ENCODE measurements at regions not wholly inside any gene's neighbourhood (a gene's known extent, or its start where the extent isn't known, plus 50 kb on each side); places are given as distances from the start of the nearest gene placed in this dataset.
"Not testable (repeated sequence)": the region's sequence is repeated elsewhere in the genome, so short reads cannot be mapped to it uniquely, and the experiment has no call there.

DNA sequence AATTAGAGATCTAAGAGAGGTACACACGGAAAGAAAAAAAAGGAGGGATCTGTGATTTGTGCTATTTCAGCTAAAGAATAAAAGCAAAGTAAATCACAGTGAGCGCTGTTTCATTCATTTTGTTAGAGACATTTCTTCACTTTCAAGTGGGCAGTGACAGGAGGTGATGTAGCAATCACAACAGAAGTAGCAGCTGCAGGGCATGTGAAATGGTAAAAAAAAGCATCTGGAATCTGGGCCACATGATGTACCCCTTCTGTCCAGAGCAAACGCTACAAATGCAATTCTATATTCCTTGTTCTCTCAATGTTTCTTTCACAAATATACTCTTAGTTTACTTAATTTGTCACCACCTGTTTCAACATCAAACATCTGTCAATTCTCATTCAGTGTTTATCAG is 786.5 kb downstream of the LRRIQ3 start:
- in situ Hi-C loops (cut with HindIII; ENCODE audit: low pct_unique_long_range_greater_than_20kb, low sequenced_read_pairs): no loop called here
- DNase-seq (ENCODE audit: low read depth): no peak

DNA sequence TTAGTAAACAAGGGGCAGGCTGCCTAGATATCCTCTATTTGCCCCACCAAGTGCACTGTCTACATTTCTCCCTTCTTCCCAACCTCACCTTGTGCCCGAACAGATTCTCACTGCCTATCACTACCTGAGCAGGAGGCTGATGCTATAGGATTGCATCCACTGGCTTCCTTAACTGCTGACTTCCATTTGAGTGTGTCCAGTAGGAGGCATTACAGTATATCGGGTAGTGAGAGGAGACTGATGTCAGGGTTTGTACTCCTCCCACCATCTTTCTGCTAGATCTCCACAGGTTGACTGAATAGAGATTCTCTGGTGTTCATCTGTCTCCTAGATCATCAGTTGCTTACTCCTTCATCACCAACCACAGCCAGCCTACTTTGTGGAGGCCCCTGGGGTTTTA is 796.3 kb downstream of the LRRIQ3 start:
- in situ Hi-C loops (cut with HindIII; ENCODE audit: low pct_unique_long_range_greater_than_20kb, low sequenced_read_pairs): no loop called here
- DNase-seq (ENCODE audit: low read depth): no peak

DNA sequence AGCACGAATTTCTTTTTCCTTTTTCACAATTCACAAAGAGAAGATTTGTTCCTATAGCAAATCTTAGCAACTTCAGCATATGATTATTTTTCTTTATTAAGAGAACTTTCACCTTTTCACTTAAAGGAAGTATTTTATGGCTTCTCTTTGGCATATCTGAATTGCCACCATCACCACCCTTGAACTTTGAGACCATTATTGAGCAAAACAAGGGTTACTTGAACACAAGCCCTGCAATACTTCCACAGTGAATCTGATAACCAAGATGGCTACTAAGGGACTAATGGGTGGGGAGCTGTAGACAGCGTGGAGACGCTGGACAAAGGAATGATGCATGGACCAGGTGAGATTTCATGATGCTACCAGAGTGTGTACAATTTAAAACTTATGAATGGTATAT is 815.0 kb downstream of the LRRIQ3 start:
- in situ Hi-C loops (cut with HindIII; ENCODE audit: low pct_unique_long_range_greater_than_20kb, low sequenced_read_pairs): no loop called here

DNA sequence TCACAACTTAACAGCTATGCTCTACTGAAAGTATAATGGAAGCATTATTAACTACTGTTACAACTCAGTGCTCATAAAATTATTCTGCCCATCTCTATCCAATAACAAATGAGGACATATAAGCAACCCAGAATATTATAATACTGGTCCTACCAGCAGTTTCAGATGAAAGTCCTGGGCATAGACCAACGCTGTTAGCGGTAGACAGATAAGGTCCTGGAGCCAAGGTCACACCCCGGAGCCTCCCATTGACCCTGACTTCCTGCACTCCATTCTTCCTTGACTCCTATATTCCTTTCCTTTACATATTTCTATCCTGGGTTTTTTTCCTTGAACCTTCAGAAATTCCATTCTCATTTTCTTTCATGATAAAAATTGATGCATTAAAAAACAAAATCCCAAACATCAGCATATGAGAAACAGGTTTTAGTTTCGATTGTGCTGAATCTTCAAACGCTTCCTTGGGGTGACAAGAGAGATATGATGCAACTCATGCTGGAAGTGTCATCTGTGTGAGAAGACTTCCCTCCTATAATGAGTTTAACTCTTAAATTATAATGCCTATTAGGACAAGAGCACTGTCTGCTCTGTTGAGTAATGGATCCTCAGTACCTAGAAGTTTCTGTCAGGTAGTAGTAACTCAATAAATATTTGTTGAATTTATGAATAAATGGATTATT is 831.1 kb downstream of the LRRIQ3 start:
- DNase-seq (ENCODE audit: low read depth): no peak
- in situ Hi-C loops (cut with HindIII; ENCODE audit: low pct_unique_long_range_greater_than_20kb, low sequenced_read_pairs): no loop called here

More for the DNA sequence above, 815.0 kb downstream of the LRRIQ3 start:
- DNase-seq (ENCODE audit: low read depth): no peak

DNA sequence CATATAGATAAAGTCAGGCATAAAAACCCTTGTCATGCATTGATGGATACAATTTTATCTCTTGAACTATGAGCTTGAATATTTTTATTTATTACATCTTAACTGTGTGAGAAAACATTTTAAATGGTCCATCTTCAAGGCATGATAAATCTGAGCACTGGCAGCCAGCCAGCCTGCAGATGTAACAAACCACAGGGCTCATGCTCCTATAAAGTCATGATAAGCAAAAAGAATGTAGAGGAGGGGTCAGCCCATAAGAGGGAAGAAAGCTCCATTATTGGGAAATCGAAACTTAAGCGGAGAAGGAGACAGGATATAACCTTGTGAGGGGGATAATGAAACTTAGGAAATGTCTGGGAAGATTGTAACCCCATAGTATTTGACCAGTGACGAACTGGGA is 839.0 kb downstream of the LRRIQ3 start:
- no peak for DNase-seq (ENCODE audit: low read depth)

DNA sequence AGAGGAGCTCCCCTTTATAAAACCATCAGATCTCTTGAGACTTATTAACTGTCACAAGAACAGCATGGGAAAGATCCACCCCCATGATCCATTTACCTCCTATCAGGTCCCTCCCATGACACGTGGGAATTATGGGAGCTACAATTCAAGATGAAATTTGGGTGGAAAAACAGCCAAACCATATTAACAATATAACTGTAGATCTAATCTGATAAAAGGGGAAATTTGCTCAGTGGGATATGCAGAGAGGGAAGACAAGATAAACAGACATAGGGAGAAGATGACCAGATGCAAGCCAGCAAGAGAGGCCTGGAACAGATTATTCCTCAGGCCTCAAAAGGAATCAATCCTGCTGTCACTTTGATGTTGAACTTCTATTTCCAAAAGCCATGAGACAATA is 841.5 kb downstream of the LRRIQ3 start:
- in situ Hi-C loops (cut with HindIII; ENCODE audit: low pct_unique_long_range_greater_than_20kb, low sequenced_read_pairs): no loop called here
- DNase-seq (ENCODE audit: low read depth): no peak

More for the DNA sequence above, 839.0 kb downstream of the LRRIQ3 start:
- in situ Hi-C loops (cut with HindIII; ENCODE audit: low pct_unique_long_range_greater_than_20kb, low sequenced_read_pairs): no loop called here

DNA sequence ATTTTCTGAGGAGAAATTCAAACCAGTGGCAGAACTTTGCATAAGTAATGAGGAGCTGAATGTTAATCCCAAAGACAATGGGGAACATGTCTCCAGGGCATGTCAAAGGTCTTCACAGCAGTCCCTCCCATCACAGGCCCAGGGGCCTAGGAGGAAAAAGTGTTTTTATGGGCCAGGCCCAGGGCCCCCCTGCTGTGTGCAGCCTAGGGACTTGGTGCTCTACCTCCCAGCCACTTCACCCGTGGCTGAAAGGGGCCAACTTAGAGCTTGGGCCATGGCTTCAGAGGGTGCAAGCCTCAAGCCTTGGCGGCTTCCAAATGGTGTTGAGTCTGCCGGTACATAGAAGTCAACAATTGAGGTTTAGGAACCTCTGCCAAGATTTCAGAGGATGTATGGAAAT is 854.0 kb downstream of the LRRIQ3 start:
- no peak for DNase-seq (ENCODE audit: low read depth)
- in situ Hi-C loops (cut with HindIII; ENCODE audit: low pct_unique_long_range_greater_than_20kb, low sequenced_read_pairs): no loop called here

DNA sequence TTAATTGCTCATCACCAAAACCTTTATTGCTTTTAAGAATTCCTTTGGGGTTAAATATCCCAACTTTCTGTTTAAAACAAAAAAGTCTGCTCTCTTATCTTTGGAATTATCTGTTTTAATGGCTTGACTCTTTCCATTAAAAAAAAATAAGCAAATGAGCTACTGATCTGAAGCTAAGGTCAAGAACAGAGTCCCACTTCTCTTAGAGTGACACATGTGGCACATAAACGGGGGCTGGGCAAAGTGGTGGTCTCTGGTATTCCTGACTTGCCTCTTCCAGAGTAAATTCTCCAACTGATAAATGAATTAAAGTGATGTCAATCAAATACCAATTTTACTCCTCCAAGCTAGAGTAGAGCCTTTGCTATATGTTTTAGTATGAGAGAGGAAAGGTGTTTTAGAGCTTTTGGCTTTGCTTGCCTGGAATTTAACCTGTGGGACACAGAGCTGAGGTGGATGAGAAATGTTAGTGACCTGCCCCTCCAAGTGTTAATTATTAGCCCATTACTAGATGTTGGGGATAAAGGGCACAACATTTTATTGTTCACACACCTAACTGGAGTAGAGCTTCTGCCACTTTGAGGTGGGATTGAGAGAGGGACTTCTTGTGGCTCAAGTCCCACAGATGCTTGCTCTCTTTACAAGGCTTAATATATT is 864.0 kb downstream of the LRRIQ3 start:
- in situ Hi-C loops (cut with HindIII; ENCODE audit: low pct_unique_long_range_greater_than_20kb, low sequenced_read_pairs): no loop called here
- no peak for DNase-seq (ENCODE audit: low read depth)

DNA sequence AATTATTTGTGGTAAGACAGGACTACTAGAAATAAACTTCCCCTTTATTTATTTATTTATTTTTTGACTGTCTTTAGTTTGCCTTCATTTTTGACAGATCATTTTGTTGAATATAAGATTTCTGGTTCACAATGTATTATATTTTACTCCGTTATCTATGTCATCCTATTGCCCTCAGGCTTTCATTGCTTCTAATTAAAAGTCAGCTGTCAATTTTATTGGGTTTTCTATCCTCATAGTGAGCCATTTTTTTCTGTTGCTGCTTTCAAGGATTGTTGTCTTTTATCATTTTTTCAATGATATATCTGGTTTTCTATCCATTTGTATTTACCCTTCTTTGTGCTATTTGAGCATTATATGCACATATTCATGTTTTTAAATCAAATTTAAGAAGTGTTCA is 866.2 kb downstream of the LRRIQ3 start:
- DNase-seq (ENCODE audit: low read depth): no peak
- in situ Hi-C loops (cut with HindIII; ENCODE audit: low pct_unique_long_range_greater_than_20kb, low sequenced_read_pairs): no loop called here

DNA sequence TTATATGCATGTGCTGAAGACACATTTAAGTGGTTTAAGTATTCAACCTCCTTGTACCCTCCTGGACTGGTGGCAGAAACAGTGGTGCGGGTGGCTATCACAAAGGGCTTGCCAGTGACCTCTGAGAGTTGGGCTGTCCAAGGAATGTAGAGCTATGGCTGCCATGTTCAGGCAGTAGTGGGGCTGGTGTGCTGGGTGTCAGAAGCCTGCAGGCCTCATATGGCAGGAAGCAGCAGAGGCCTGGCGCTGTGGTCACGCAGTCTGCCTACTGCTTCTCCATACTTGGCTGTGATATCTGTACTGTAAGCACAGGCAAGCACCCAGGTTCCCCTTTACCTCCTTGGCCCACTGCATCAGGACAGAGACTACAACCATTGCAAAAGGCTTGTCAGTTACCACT is 870.0 kb downstream of the LRRIQ3 start:
- in situ Hi-C loops (cut with HindIII; ENCODE audit: low pct_unique_long_range_greater_than_20kb, low sequenced_read_pairs): no loop called here
- DNase-seq (ENCODE audit: low read depth): no peak

DNA sequence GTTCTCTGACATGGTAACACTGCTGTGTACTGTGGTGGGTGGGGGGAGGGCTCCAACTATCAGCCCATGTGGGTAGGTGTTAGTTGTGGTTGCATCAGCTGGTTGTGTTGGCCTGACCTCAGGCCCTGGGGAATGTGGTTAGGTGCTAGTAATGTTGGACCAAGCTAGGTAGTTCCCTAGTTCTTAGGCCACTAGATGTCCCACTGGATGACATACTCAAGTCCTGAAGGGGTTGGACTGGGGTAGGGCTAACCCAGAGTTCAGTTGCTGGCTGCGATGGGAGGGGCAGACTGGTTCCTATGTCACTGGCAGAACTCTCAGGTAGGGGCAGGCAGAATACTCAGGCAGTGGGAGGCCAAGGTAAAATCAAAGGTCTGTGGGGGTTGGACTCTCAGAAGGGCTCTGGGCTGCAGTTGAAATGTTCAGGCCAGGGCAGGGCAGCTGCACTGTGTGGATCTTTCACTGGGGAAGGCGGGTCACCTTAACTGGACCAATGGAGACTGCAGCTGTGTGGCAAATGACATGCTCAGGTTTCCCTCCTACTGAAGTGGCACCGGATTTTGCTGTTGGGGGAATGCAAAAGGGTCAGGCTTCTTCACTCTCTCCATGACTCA is 870.7 kb downstream of the LRRIQ3 start:
- in situ Hi-C loops (cut with HindIII; ENCODE audit: low pct_unique_long_range_greater_than_20kb, low sequenced_read_pairs): no loop called here
- no peak for DNase-seq (ENCODE audit: low read depth)

DNA sequence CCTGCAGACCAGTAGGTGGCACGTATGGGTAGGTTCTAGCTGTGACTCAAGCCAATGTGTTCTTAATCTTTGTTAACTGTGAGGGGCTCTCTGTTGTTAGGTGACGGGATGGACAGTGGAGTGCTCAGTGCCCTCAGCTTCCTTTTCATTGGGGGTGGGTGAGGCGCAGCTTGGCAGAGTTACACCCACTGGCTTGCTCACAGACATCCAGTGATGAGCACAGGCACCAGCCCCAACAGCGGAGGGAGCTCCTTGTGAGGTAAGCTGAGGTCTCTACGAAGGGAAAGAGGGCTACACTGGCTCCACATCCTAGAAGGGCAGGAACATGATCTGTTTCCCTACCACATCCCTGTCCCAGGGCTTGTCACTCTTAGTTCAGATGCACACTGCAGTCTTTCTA is 871.3 kb downstream of the LRRIQ3 start:
- in situ Hi-C loops (cut with HindIII; ENCODE audit: low pct_unique_long_range_greater_than_20kb, low sequenced_read_pairs): no loop called here
- DNase-seq (ENCODE audit: low read depth): no peak

DNA sequence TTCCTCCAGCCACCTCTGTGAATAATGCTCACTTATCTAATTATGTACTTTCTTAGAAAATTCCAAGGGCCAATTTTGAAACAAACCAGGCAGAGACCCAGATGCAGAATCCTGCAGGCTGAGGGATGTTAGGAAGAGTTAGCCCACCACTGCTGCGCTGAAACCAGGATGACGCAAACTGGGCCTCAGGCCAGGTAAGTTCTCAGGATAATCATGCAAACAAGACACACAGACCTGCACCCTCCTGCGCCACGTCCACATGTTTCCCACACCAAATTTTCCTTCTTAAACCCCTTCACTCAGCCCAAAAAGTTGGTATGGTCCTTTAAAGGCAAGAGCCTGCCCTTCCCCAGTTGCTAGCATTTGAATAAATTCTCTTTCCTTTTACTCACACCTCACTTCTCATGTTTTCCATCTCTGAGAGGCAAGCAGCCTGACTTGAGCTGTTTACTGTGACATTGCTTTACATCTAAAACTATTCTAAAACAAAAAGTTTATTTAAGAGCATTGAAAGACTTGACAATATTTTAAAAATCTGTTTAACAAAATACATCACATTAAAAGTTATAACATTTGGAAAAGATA is 887.1 kb downstream of the LRRIQ3 start:
- no peak for DNase-seq (ENCODE audit: low read depth)
- in situ Hi-C loops (cut with HindIII; ENCODE audit: low pct_unique_long_range_greater_than_20kb, low sequenced_read_pairs): no loop called here

DNA sequence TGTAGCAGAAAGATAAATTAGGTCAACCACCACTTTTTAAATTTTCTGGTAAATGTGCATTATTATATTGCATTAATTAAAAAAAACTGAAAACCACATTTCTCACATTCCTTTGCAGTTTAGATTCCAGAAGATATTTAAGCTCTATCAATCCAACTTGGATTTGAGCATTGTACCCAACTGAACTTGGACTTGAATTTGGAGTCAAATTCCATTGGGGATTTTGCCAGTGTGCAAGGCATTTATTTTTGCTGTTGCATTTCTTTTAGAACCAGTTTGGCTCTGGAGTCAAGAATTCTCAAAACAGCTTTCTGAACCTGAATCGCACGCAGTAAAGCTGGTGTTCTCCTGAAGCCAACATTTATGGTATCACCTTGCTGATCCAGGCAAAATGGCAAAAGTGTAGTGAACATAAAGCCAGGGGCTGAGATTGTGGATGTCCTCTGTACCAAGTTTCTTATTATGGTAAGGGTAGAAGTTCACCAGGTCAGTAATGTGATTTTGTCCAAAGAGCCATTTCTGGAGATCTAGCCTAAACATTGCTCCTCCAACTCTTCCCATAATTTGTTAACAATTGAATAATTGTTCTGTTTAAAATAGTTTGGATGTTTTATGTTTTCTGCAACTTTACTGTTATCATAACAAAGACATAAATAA is 890.9 kb downstream of the LRRIQ3 start:
- in situ Hi-C loops (cut with HindIII; ENCODE audit: low pct_unique_long_range_greater_than_20kb, low sequenced_read_pairs): no loop called here

DNA sequence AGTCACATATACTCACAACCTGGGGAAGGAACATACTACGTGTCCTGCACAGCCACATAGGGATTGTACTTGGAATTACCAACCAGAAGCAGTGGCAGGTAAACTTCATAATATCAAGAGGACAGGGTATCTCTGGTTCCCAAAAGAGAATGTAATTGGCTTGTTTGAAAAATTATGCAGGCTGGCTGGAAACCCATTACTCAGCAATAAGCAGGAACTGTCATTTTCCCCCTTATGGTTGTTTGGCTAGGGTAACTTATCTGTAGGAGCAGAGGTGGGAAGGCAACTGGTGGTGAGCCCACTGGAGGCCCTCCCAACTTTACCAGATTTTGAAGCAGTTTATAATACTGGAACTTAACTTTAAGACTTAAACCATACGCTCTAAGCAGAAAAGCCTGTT is 924.1 kb downstream of the LRRIQ3 start:
- in situ Hi-C loops (cut with HindIII; ENCODE audit: low pct_unique_long_range_greater_than_20kb, low sequenced_read_pairs): no loop called here
- DNase-seq (ENCODE audit: low read depth): no peak

More for the DNA sequence above, 890.9 kb downstream of the LRRIQ3 start:
- no peak for DNase-seq (ENCODE audit: low read depth)

DNA sequence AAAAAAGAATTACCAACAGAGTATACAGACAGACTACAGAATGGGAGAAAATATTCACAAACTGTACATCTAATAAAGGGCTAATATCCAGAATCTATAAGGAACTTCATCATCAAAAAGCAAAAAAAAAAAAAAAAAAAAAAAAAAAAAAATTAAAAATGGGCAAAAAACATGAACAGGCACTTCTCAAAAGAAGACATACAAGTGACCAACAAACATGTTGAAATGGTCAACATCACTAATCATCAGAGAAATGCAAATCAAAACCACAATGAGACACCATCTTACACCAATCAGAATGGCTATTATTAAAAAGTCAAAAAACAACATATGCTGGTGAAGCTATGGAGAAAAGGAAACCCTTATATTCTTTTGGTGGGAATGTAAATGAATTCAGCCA is 952.8 kb downstream of the LRRIQ3 start:
- in situ Hi-C loops (cut with HindIII; ENCODE audit: low pct_unique_long_range_greater_than_20kb, low sequenced_read_pairs): not testable (repeated sequence)

DNA sequence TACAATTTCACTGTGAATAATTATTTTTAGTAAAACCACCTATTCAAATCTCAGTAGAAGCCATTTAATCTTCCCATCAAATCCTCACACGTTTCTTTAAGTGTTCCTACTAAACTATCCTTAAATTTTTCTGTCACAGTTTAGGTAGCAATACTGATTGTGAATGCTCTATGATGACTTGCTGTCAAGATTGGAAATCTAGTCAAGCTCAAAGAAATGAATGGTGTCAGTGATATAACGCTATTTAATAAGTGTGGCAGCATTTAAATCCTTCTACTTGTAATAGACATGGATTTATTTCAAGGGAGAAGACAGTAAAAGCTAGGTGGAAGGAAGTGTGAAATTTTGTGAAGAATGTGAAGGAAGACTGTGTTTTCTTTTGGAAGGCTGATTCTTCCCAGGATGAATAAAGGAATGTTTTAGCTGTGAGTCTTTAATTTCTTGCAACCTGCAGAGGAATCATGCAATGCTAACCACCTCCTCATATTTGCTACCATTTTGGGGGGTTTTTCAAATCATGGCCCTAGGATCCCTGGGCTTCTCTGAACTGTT is 936.7 kb upstream of the NEGR1 start:
- in situ Hi-C loops (cut with HindIII; ENCODE audit: low pct_unique_long_range_greater_than_20kb, low sequenced_read_pairs): no loop called here

More for the DNA sequence above, 952.8 kb downstream of the LRRIQ3 start:
- not testable (repeated sequence) for DNase-seq (ENCODE audit: low read depth)

DNA sequence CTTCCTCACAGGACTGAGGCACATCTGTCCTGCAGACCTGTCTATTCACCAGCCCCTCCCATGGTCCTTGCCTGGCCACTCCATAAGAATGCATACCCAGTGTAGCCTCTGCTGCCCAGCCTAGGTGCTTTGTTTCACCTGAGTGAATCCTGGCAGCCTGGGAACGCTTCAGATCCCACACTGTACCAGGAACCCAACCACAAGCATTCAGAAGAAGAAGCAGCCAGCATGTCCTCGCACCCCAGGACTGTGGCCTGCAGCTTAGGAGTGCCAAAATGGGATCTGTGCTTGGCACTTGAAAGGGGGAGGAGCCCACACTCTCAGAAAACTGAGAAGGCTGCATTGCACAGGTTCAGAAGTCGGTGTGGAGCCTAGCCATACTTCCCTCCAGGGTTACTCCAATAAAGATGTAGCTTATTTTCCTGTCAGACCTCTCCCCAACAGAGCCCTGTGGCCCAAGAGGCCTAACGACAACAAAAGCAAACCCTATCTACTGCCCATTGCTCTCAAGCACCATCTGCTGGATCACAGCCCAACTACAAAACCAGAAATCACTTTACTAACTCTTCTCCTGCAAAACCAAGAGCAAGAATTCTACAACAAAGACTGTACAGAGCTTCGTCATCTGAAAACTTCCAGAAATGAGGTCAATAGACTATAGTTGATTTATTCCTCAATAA is 923.1 kb upstream of the NEGR1 start:
- in situ Hi-C loops (cut with HindIII; ENCODE audit: low pct_unique_long_range_greater_than_20kb, low sequenced_read_pairs): no loop called here
- no peak for DNase-seq (ENCODE audit: low read depth)

More for the DNA sequence above, 936.7 kb upstream of the NEGR1 start:
- no peak for DNase-seq (ENCODE audit: low read depth)
